BE2C (cell line): ENCODE measurements at regions not wholly inside any gene's neighbourhood (a gene's known extent, or its start where the extent isn't known, plus 50 kb on each side); places are given as distances from the start of the nearest gene placed in this dataset.

ENCODE experiments used
- DNase-seq: peaks from one replicate; pipeline ENCODE4 v3.0.0-alpha.2; 2020
- H3K27me3 ChIP-seq: fragments of 250-450 bp; sonication (Bioruptor Pico); 2 replicates; pipeline ENCODE4 v1.5.1; 2020; ENCODE audit warnings: mild to moderate bottlenecking
- H3K36me3 ChIP-seq: fragments of 250-450 bp; sonication (Bioruptor Pico); 2 replicates; pipeline ENCODE4 v1.5.1; 2020; ENCODE audit warnings: mild to moderate bottlenecking
- H3K4me1 ChIP-seq: fragments of 250-450 bp; sonication (Bioruptor Pico); 2 replicates; pipeline ENCODE4 v1.5.1; 2020
- H3K4me3 ChIP-seq: 2 replicates; pipeline ENCODE4 v1.5.1; 2011; ENCODE audit warnings: low read depth, low read length
- H3K9me3 ChIP-seq: fragments of 250-450 bp; sonication (Bioruptor Pico); 2 replicates; pipeline ENCODE4 v1.5.1; 2020
- TF ChIP-seq, protein P1 (sequence below): IDR thresholded peaks from 2 replicates; pipeline ENCODE4 v1.5.1; 2012; ENCODE audit warnings: mild to moderate bottlenecking, low read depth, low read length

GRCh38 chr13:83065108-83065507, 817.2 kb downstream of the SLITRK1 start:
- H3K4me1 ChIP-seq, result no peaks in the 10 kb centered on the region
- TF ChIP-seq, protein P1, sequence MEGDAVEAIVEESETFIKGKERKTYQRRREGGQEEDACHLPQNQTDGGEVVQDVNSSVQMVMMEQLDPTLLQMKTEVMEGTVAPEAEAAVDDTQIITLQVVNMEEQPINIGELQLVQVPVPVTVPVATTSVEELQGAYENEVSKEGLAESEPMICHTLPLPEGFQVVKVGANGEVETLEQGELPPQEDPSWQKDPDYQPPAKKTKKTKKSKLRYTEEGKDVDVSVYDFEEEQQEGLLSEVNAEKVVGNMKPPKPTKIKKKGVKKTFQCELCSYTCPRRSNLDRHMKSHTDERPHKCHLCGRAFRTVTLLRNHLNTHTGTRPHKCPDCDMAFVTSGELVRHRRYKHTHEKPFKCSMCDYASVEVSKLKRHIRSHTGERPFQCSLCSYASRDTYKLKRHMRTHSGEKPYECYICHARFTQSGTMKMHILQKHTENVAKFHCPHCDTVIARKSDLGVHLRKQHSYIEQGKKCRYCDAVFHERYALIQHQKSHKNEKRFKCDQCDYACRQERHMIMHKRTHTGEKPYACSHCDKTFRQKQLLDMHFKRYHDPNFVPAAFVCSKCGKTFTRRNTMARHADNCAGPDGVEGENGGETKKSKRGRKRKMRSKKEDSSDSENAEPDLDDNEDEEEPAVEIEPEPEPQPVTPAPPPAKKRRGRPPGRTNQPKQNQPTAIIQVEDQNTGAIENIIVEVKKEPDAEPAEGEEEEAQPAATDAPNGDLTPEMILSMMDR, result no peak
- no peaks in the 10 kb centered on the region for H3K27me3 ChIP-seq
- H3K4me3 ChIP-seq, result no peak overlapping the region
- DNase-seq, result no peak
- no peaks in the 10 kb centered on the region for H3K36me3 ChIP-seq
- no peaks in the 10 kb centered on the region for H3K9me3 ChIP-seq

DNA sequence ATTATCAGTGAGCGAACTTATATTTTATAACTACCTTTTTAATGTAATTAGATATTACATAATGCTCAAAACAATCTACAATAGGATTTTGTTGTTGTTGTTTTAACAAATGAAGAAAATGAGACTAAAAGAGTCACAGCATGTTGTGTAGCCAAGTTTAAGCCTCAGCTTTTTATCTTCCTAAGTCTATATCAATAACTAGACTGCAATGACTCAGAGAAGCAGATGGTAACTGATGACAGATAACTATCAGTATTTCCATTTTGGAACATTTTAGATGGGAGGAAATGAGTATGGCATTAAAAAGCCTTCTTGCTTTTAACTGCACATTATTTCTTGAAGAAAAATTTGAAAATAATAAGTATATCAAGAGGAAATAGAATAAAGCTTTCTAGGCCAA, 825.2 kb downstream of the SLITRK1 start:
- H3K4me3 ChIP-seq, result no peak overlapping the region
- H3K27me3 ChIP-seq, result no peaks in the 10 kb centered on the region
- H3K36me3 ChIP-seq, result no peaks in the 10 kb centered on the region
- TF ChIP-seq, protein P1, result no peak
- H3K4me1 ChIP-seq, result peaks cover 4% of the 10 kb centered on the region; the same call in 1 of the 2 replicates
- no peaks in the 10 kb centered on the region for H3K9me3 ChIP-seq
- no peak for DNase-seq

GRCh38 chr13:83056269-83056668, 826.0 kb downstream of the SLITRK1 start:
- no peak for DNase-seq
- Histone ChIP-seq H3K4me1 (peaks cover 4% of the 10 kb centered on the region; the same call in 1 of the 2 replicates), H3K36me3 (no peaks in the 10 kb centered on the region), H3K9me3 (no peaks in the 10 kb centered on the region), H3K27me3 (no peaks in the 10 kb centered on the region), H3K4me3 (no peak overlapping the region)
- TF ChIP-seq, protein P1, result no peak

DNA sequence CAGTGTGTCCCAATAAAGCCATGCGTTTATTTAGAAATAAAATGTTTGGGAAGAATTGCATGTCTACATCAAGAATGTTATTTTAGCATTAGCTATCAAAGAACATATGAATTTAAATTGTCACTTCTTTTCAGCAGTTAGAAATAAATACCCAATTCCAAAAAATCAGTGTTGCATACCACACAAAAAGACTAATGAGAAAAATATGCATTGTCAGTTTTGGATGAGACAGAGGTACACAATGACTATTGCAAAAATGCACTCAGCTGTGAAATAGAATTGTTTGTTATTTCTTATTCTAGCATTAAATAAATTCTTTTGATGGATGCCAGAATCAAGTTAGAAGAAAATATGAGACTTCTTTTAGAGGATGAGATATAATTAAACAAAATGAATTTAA, 833.9 kb downstream of the SLITRK1 start:
- no peaks in the 10 kb centered on the region for H3K27me3 ChIP-seq
- H3K36me3 ChIP-seq, result no peaks in the 10 kb centered on the region
- no peaks in the 10 kb centered on the region for H3K9me3 ChIP-seq
- no peak overlapping the region for H3K4me3 ChIP-seq
- DNase-seq, result no peak
- TF ChIP-seq, protein P1, result no peak
- H3K4me1 ChIP-seq, result no peaks in the 10 kb centered on the region

DNA sequence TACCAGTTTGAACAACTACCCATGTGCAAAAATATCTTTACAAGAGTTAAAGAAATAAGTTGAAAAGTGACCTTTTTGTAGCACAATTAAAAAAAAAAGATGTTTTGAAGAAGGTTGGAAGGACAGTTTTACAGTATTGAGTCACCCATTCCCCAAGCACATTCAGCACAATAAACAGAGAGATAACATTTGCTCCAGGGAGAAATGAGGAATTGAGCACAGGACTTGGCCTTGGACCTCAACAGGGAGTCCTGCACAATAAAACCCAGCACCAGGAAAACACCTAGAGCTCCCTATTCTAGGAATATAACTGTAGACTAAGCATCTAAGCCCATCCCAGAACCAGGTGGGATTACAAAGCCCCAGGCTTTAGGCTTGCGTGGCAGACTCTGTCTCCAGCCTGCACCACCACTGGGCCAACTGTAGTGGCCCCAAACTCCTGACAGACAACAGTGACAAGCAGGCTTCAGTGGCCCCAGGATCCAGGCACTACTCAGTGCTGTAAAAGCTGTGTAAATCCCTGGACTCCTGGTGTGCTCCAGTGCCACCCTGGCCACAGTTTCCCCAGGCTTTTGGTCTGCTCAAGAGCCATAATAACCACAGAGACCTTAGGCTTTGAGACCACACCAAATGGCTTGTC, 857.2 kb downstream of the SLITRK1 start:
- Histone ChIP-seq H3K4me3 (no peak overlapping the region), H3K4me1 (no peaks in the 10 kb centered on the region), H3K27me3 (no peaks in the 10 kb centered on the region), H3K9me3 (no peaks in the 10 kb centered on the region), H3K36me3 (no peaks in the 10 kb centered on the region)
- TF ChIP-seq, protein P1, result no peak
- DNase-seq, result peak; percentile 6

- H3K4me3 ChIP-seq, result no peak overlapping the region
- TF ChIP-seq, protein P1, result no peak
- no peak for DNase-seq
Observed at GRCh38 chr13:83024232-83024631, 858.0 kb downstream of the SLITRK1 start.

More at GRCh38 chr13:83024232-83024631, 858.0 kb downstream of the SLITRK1 start:
- no peaks in the 10 kb centered on the region for H3K9me3 ChIP-seq
- no peaks in the 10 kb centered on the region for H3K27me3 ChIP-seq
- no peaks in the 10 kb centered on the region for H3K36me3 ChIP-seq
- no peaks in the 10 kb centered on the region for H3K4me1 ChIP-seq
